ENCODE measurements at regions not wholly inside any gene's neighbourhood (a gene's known extent, or its start where the extent isn't known, plus 50 kb on each side); places are given as distances from the start of the nearest gene placed in this dataset.
A peak's percentile ranks its signal among the peaks of the same experiment; 100 is the strongest.
"Not testable (repeated sequence)": the region's sequence is repeated elsewhere in the genome, so short reads cannot be mapped to it uniquely, and the experiment has no call there.

DNA sequence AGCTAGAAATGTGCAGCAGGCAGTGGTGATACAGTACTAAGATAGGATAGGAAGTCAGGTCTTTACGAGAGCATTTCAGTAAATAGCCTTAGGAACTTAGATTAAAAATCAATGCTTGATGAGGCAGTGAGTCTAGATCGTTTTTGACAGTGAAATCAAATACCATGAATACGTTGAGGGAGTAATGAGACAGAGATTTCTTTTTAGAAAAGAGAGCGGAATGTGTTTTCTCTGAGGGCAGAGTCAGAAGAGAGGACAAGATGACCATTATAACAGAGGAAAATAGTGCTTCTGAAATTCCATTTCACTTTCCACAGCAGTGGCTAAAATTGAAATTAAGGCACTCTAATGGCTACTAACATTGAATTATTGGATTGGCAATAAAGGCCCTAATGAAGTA is 339.6 kb downstream of the UTRN start:
- no peak for DNase-seq

DNA sequence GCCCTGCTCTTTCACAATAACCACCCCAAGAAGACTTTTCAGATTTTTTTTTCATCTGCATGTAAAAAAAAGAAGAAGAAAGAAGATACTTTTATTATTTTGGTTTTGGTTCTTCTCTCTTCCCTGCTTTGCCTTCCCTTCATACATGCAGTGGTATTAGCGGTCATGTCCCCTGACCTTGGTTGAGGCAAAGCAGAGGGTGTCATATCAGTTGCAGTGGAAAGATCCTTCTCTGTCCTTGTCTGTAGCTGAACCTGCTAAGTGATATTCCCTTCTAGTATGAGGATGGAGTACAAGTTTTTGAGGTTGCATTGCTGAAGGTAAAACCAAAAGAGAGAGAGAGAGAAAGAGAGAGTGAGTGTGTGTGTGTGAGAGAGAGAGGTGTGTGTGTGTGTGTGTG is 345.7 kb downstream of the UTRN start:
- DNase-seq: no peak

DNA sequence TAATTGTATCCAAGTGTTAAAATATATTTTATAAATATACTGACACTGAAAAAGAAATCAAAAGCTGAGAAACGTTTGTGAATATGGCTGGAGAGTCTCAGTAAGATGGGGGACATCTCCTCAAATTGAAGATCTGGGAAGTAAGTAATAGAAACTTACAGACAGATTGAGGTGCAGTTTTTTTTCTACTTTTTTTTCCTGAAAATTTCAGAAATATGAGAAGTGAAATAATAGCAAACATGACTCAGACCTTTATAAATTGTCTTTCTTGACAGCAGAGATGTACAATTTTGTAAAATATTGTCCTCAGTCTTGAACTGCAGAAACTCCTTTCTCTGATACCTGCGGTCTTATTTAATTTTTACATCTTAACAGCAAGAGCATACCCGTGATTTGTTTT is 347.1 kb downstream of the UTRN start:
- no peak for DNase-seq

DNA sequence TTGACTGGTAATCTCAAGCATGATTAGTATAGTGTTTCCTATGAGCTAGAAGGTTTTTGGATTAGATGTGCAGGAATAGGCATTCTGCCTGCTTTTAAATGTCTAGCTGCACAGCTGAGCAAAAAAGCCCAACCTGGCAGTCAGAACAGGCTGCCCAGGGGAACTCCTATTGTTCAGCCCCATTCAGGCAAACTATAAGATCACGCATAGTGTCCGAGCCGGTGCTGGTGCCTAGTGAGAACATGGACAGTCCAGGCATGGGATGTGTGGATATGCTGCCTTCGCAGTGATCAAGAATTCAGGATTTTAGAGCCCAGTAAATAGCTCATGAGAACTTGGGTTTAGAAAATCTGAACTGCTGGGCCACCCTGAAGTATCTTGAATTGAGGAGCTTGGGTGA is 348.8 kb downstream of the UTRN start:
- no peak for DNase-seq

GRCh38 chr6:144634371-144634770 is 349.2 kb downstream of the UTRN start:
- DNase-seq: no peak

- DNase-seq: no peak
These were observed 349.9 kb downstream of the UTRN start for GRCh38 chr6:144635051-144635450.

DNA sequence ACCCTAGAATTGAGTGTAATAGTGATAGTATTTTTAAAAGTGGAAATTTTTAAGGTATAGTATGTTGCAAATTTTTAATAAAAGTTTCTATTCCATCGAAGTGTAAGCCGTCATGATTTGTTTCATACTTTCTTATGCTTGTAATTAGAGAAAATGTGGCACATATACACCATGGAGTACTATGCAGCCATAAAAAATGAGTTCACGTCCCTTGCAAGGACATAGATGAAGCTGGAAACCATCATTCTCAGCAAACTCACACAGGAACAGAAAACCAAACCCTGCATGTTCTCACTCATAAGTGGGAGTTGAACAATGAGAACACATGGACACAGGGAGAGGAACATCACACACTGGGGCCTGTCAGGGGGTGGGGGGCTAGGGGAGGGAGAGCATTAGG is 350.9 kb downstream of the UTRN start:
- DNase-seq: not testable (repeated sequence)

GRCh38 chr6:144637541-144637940 is 352.4 kb downstream of the UTRN start:
- peak; percentile 51 for DNase-seq

- DNase-seq: no peak
These were observed 354.5 kb downstream of the UTRN start for GRCh38 chr6:144639654-144640053.

DNA sequence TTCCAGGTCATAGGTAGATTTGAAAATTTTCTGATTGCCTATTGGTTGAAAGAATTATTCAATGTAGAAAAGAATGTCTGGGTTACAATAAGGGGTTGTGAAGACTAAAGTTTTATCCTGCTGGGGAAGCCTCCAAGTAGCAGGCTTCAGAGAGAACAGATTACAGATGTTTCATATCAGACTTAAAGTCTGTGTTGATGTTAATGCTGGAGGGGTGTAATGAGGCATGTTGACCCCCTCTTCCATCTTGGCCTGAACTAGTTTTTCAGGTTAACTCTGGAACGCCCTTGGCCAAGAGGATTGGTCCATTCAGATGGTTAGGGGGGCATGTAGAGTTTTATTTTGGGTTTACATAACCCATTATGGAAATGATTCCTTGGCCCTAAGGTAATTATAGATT is 356.2 kb downstream of the UTRN start:
- DNase-seq: no peak

DNA sequence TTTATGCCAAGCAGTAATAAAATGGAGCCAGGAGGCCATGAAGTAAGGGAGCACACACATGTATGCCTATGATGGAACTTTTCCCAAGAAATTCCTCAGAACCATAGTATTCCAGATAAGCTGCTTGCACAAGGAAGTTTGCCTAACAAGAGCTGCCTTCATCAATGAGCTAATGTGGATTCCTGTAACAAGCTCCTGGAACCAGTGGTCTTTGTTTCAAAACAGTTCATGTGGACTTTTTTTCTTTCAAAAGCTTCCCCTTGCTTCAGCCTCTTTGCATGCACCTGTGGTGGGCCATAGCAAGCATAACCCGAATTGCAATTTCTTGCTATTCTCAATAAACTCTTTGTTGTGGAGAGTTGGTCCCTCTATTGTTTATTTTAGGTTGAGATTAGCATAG is 359.6 kb downstream of the UTRN start:
- no peak for DNase-seq

- DNase-seq: no peak
These were observed 361.2 kb downstream of the UTRN start for GRCh38 chr6:144646093-144647056.

DNA sequence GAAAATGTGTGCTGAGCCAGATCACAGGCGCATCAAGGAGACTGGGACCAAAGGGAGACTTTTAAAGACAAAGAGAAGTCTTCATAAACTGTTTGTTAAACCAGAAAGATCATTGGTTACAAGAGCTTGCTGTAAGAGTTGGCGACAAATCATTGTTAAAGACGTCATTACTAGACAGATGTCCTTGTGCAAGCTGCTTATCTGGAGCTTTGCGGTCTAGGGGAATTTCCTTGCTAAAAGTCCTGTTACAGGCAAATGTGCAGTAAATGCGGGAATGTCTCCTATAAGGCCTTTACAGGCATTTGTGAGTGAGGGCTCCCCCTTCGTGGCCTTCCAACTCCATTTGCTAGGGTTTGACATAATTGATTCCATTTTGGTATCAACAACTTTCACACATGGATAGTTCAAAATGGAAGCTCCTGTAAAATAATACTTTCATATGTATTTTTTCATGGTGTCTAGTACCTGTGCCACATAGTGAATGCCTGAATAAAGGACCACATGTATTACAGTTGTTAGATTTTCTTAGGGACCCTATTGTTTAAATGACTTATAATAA is 362.4 kb downstream of the UTRN start:
- no peak for DNase-seq

- DNase-seq: no peak
These were observed 363.0 kb downstream of the UTRN start for GRCh38 chr6:144647971-144648651.

DNA sequence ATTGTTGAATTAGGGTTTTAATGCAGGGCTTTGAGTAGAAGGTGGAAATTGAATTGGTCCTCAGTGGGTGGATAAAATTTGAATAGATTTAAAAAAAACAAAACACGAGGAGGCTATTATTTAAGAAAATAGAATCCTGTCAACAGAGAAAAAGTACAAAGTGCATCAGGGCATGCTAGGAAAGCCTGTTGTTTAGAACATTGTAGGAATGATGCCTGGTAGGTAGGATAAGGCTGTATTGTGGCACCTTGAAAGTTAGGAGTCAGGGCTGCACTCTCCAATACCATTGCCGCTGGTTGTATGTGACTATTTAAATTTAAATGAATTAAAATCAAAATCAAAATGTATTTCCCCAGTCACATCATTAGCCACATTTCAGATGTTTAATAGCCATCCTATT is 363.9 kb downstream of the UTRN start:
- DNase-seq: no peak

- DNase-seq: no peak
These were observed 366.1 kb downstream of the UTRN start for GRCh38 chr6:144651234-144651633.

DNA sequence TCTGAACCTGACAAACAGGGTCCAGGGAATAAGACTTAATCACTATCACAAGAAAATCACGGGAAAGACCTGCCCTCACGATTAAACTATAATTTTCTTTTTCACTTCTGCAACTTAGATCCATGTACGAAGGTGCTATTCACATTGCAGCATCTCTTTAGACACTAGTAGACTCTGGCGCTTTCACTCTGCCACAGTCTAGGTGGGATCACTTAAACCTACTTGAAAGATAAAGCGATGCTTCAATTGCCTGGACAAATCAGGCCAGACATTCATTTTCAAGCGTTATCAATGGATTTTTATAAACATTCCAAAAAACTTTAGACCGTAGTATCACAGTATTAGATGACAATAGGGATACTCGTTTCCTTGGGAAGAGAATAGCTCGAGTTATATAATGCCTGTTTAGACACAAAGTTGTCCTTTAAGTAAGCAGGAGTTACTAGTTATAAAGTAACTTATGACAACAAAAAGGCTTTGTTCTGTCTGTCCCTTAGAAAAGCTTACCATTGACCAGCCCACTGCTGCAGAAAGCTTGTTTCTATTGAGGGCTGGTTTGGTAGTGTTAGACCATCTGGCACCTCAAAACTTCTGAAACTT is 367.3 kb downstream of the UTRN start:
- no peak for DNase-seq

DNA sequence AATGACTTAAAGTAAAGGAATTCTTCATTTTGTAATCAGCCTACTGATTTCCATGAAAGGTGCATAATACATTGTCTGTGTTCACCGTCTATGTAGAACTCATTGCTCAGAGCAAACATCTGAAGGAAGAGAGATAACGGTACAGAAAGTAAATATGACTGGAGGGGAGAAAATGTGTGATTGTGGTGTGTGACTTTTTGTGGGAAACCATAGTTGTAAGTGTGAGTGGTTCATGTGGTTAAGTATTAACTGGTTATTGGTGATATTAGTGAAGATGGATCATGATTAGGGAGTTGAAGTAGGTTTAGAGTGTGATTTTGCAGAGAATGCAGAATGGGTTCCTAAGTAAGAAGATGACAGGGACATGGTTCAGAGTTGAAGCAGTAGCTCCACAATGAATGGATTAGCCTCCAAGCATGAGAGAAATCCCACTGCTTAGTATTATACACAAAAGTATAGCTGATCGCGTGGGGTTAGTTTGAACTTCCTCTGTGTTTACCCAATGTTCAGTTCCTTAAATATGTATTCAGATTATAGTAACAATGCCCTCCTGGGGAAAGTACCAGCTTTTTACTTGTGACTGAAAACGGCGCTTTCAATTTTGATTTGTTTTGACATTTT is 368.9 kb downstream of the UTRN start:
- DNase-seq: no peak

GRCh38 chr6:144654506-144654905 is 369.4 kb downstream of the UTRN start:
- no peak for DNase-seq

GRCh38 chr6:144655376-144655775 is 370.2 kb downstream of the UTRN start:
- no peak for DNase-seq

- DNase-seq: no peak
These were observed 372.6 kb downstream of the UTRN start for GRCh38 chr6:144657691-144658090.

DNA sequence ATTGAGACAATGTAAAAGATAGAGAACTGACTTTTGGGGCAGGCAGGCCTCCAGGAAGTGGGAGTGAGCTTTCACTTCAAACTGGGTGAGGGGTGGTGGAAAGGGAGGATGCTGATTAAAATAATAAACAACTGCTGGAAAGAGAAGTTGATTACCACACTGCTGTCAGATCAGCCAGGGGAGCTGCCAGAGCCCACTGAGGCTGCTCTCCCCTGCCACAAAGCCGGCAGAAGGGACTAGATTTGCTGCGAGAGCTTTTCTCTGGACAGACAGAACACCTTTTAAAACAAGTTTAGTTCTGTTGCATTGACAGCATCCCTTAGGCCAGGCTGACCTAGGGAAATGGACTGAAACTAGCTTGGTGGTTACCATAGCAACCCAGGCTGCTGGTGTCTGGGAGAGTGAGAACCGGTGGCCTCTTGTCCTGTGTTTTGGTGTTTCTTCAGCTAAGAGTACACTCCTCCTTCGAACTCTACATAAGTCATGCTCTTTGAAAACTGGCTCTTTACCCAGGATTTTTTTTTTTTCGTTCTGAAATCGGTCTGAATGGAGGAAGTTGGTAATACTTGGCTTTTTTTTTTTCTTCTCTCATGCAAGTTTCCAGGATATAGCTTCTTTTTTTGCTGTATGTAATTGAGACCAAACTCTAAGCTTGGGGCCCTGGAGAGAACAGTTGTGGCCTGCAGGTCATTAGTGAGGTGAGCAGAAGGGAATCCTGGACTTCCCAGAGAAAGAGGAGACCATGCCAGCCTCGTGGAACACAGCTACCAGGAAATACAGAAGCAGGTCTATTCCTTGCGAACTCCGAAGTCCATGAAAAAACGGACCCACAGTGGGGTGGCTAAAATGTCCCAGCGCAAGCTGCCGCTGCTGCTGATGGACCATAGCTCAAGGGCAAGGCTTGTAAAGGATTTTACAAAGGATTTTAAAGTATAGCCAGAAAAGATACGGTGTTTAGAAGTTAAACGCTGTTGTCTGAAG is 374.4 kb downstream of the UTRN start:
- DNase-seq: peak; percentile 46
